ENCODE measurements at regions not wholly inside any gene's neighbourhood (a gene's known extent, or its start where the extent isn't known, plus 50 kb on each side); places are given as distances from the start of the nearest gene placed in this dataset.

GRCh38 chr4:18511727-18512126 lies 490.2 kb upstream of the LCORL start:
- no peaks in the 10 kb centered on the region for H3K36me3 ChIP-seq (replicated peaks in 1 of 2; ENCODE audit: insufficient read depth in 1 of 2, low read depth in 2 of 2)
- ATAC-seq = no peak
- intact Hi-C loops (cut with DNase I) = no loop called here

DNA sequence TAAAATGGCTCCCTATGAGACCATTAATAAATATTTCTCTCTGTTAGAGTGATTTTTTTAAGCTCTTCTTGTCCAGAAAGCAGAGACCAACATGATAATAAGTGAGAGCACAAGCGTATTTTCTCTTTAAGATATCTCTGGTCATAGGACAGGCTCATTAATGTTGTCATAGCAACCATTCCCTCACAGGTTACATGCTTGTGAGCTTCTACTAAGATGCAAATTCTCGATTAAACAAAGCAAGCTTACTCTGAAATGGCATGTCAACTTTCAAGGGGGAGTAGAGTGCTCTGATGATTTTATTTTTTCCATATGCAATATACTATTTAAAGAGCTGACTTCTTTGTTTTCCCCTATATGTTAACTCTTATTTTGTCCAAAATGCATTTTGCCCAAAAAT lies 487.2 kb upstream of the LCORL start:
- DNase-seq = no peak
- H3K4me1 ChIP-seq = no peaks in the 10 kb centered on the region
- TF ChIP-seq POLR2A (IDR thresholded peaks at IDR 0.05) (no peak), CTCF (IDR thresholded peaks at IDR 0.05) (no peak)
- no peak for ATAC-seq
- intact Hi-C loops (cut with DNase I) = no loop called here
- no peaks in the 10 kb centered on the region for H3K9me3 ChIP-seq
- H3K4me3 ChIP-seq = no peak overlapping the region
- no peaks in the 10 kb centered on the region for H3K27me3 ChIP-seq
- no peak overlapping the region for H3K27ac ChIP-seq
- H3K36me3 ChIP-seq (replicated peaks in 1 of 2; ENCODE audit: insufficient read depth in 1 of 2, low read depth in 2 of 2) = no peaks in the 10 kb centered on the region
- WGBS, 2 donors = 34 to 41% methylated on average over 2 of the region's 2 CpGs

More at GRCh38 chr4:18511727-18512126, 490.2 kb upstream of the LCORL start:
- Histone ChIP-seq H3K4me1 (no peaks in the 10 kb centered on the region), H3K4me3 (no peak overlapping the region), H3K9me3 (no peaks in the 10 kb centered on the region), H3K27ac (no peak overlapping the region), H3K27me3 (no peaks in the 10 kb centered on the region)
- TF ChIP-seq POLR2A (IDR thresholded peaks at IDR 0.05) (no peak), CTCF (IDR thresholded peaks at IDR 0.05) (no peak)
- DNase-seq = no peak

DNA sequence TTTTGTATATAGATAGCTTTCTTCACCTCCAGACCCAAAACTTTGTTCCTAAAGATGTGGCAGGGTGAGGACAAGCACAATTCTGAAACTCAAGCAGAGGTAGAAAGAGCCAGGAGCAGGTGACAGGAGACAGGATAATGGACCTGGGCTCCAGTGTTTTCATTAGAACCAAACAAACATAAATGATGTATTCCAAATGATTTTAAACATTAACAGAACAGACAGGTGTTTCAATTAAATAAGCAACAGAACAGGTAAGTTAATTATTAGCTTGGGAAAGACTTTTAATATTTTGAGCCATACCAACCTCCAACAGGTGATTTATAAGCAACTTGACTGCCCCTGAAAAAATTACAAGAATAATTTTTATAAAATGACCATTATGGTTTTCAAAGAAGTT lies 459.4 kb upstream of the LCORL start:
- Histone ChIP-seq H3K4me1 (peaks cover 4% of the 10 kb centered on the region), H3K27me3 (no peaks in the 10 kb centered on the region), H3K4me3 (no peak overlapping the region), H3K9me3 (no peaks in the 10 kb centered on the region), H3K27ac (peak overlapping the region in 2 of 4 donors; percentile 12 to 63), H3K36me3 (replicated peaks in 1 of 2; ENCODE audit: insufficient read depth in 1 of 2, low read depth in 2 of 2) (no peaks in the 10 kb centered on the region)
- intact Hi-C loops (cut with DNase I) = no loop called here
- no peak for TF ChIP-seq CTCF (IDR thresholded peaks at IDR 0.05)
- TF ChIP-seq POLR2A (IDR thresholded peaks at IDR 0.05) = no peak
- ATAC-seq (peak; percentile 42), DNase-seq (no peak)

DNA sequence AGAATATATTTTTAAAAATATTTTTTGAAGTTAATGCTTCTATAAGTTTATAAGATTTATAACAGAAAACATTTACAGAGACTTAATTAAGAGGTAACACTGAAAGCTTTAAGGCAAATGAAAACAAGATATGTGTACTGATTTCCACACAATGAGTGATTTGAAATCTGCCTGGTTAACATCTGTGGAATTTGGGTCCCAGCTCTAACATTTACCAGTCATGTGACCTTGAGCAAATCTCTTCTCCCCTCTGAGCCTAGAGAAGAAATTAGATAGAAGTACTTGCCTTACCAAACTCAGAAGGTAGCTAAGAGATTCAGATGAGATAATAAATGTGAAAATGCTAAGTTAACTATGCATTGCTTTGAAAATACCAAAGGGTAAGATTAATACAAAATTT lies 458.8 kb upstream of the LCORL start:
- no peaks in the 10 kb centered on the region for H3K27me3 ChIP-seq
- peak overlapping the region in 2 of 4 donors; percentile 12 to 63 for H3K27ac ChIP-seq
- no peak for DNase-seq
- TF ChIP-seq CTCF (IDR thresholded peaks at IDR 0.05) (no peak), POLR2A (IDR thresholded peaks at IDR 0.05) (no peak)
- ATAC-seq = no peak
- H3K4me1 ChIP-seq = peaks cover 4% of the 10 kb centered on the region
- H3K36me3 ChIP-seq (replicated peaks in 1 of 2; ENCODE audit: insufficient read depth in 1 of 2, low read depth in 2 of 2) = no peaks in the 10 kb centered on the region
- intact Hi-C loops (cut with DNase I) = no loop called here
- no peaks in the 10 kb centered on the region for H3K9me3 ChIP-seq
- H3K4me3 ChIP-seq = no peak overlapping the region

DNA sequence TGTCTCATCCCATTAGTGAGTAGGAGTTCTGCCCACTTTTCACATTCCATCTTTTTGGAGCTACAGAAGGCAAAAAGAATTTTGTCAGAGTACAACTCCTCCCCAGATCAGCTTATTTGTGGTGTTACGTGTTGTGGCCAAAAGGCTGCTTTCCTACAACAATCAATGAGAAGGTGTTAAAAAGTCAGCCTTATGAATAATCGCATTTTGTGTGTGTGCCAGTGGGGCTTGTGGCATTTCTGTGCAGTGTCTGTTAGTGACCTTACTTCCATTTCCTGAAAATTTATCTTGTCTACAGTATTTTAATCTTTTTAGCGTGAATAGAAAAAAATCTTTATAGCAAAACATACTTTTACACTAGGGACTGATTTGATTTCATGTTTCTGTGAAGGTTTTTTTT lies 458.3 kb upstream of the LCORL start:
- 31 to 41% methylated on average over 3 of the region's 3 CpGs for WGBS, 2 donors
- Histone ChIP-seq H3K9me3 (no peaks in the 10 kb centered on the region), H3K27me3 (no peaks in the 10 kb centered on the region), H3K36me3 (replicated peaks in 1 of 2; ENCODE audit: insufficient read depth in 1 of 2, low read depth in 2 of 2) (no peaks in the 10 kb centered on the region), H3K4me1 (peaks cover 4% of the 10 kb centered on the region), H3K4me3 (no peak overlapping the region), H3K27ac (peak overlapping the region in 1 of 4 donors; percentile 63)
- intact Hi-C loops (cut with DNase I) = no loop called here
- TF ChIP-seq CTCF (IDR thresholded peaks at IDR 0.05) (no peak), POLR2A (IDR thresholded peaks at IDR 0.05) (no peak)
- ATAC-seq (no peak), DNase-seq (no peak)
